ENCODE measurements at regions not wholly inside any gene's neighbourhood (a gene's known extent, or its start where the extent isn't known, plus 50 kb on each side); places are given as distances from the start of the nearest gene placed in this dataset.

GRCh38 chr4:35723973-35724372, 520.3 kb downstream of the ARAP2 start:
- no peak for DNase-seq
- whole genome bisulfite sequencing, 2 donors = 88 to 92% methylated on average over 3 of the region's 3 CpGs

DNA sequence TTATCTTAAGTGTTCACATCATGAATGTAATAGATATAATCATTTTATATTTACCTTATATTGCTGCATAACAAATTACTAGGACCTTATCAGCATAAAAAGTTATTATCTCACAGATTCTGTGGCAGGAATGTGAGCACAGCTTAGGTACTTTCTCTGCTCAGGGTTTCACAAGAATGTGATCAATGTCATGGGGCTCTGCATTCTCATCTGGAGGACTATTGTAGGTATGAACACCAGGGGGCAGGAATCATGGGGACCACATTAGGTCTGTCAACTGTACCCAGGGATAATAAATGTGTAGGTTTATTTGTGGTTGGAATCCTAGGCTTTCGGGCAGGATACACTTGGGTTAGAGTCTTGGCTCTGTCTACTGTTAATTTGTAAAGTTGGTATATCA, 519.2 kb downstream of the ARAP2 start:
- Histone ChIP-seq H3K27me3 (no peaks in the 10 kb centered on the region), H3K36me3 (no peaks in the 10 kb centered on the region), H3K9me3 (peaks cover 0 to 7% (median 0%) of the 10 kb centered on the region in 11 donors), H3K4me3 (no peak overlapping the region), H3K4me1 (no peaks in the 10 kb centered on the region), H3K27ac (no peak overlapping the region)
- no peak for ATAC-seq
- no peak for DNase-seq
- TF ChIP-seq, protein P1, sequence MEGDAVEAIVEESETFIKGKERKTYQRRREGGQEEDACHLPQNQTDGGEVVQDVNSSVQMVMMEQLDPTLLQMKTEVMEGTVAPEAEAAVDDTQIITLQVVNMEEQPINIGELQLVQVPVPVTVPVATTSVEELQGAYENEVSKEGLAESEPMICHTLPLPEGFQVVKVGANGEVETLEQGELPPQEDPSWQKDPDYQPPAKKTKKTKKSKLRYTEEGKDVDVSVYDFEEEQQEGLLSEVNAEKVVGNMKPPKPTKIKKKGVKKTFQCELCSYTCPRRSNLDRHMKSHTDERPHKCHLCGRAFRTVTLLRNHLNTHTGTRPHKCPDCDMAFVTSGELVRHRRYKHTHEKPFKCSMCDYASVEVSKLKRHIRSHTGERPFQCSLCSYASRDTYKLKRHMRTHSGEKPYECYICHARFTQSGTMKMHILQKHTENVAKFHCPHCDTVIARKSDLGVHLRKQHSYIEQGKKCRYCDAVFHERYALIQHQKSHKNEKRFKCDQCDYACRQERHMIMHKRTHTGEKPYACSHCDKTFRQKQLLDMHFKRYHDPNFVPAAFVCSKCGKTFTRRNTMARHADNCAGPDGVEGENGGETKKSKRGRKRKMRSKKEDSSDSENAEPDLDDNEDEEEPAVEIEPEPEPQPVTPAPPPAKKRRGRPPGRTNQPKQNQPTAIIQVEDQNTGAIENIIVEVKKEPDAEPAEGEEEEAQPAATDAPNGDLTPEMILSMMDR (IDR thresholded peaks at IDR 0.05) = peak in 1 of 9 donors; percentile 9
- intact Hi-C loops (cut with DNase I) = no loop called here
- WGBS, 2 donors = 91 to 93% methylated on average over 1 of the region's 1 CpG

More at GRCh38 chr4:35723973-35724372, 520.3 kb downstream of the ARAP2 start:
- no peak overlapping the region for H3K4me3 ChIP-seq
- no peaks in the 10 kb centered on the region for H3K36me3 ChIP-seq
- intact Hi-C loops (cut with DNase I) = no loop called here
- no peak overlapping the region for H3K27ac ChIP-seq
- ATAC-seq = no peak
- TF ChIP-seq, protein P1 (IDR thresholded peaks at IDR 0.05) = no peak
- H3K4me1 ChIP-seq = no peaks in the 10 kb centered on the region
- H3K9me3 ChIP-seq = peaks cover 0 to 7% (median 0%) of the 10 kb centered on the region in 11 donors
- no peaks in the 10 kb centered on the region for H3K27me3 ChIP-seq

GRCh38 chr4:35730414-35730813, 513.9 kb downstream of the ARAP2 start:
- TF ChIP-seq, protein P1 (IDR thresholded peaks at IDR 0.05) = no peak
- Histone ChIP-seq H3K27ac (no peak overlapping the region), H3K4me1 (no peaks in the 10 kb centered on the region)

GRCh38 chr4:35734381-35735098, 509.8 kb downstream of the ARAP2 start:
- peaks cover 0 to 7% (median 0%) of the 10 kb centered on the region in 11 donors for H3K9me3 ChIP-seq
- TF ChIP-seq, protein P1 (IDR thresholded peaks at IDR 0.05) = no peak
- H3K27me3 ChIP-seq = no peaks in the 10 kb centered on the region
- H3K27ac ChIP-seq = no peak overlapping the region
- H3K36me3 ChIP-seq = peaks cover 0 to 3% (median 0%) of the 10 kb centered on the region in 9 donors
- no peak overlapping the region for H3K4me3 ChIP-seq
- ATAC-seq = no peak
- 53 to 54% methylated on average over 3 of the region's 3 CpGs for WGBS, 2 donors
- H3K4me1 ChIP-seq = no peaks in the 10 kb centered on the region
- no peak for DNase-seq
- intact Hi-C loops (cut with DNase I) = no loop called here

More at GRCh38 chr4:35730414-35730813, 513.9 kb downstream of the ARAP2 start:
- 62 to 68% methylated on average over 2 of the region's 2 CpGs for WGBS, 2 donors
- intact Hi-C loops (cut with DNase I) = no loop called here
- Histone ChIP-seq H3K9me3 (peaks cover 0 to 7% (median 0%) of the 10 kb centered on the region in 11 donors), H3K36me3 (peaks cover 0 to 3% (median 0%) of the 10 kb centered on the region in 9 donors), H3K4me3 (no peak overlapping the region), H3K27me3 (no peaks in the 10 kb centered on the region)
- no peak for DNase-seq
- ATAC-seq = no peak
